Activated naive CD4-positive, alpha-beta T cell treated with anti-CD3 and anti-CD28 coated beads, Interleukin-2, amount 50 U/mL, for 72 hours (primary cell): ENCODE measurements at regions not wholly inside any gene's neighbourhood (a gene's known extent, or its start where the extent isn't known, plus 50 kb on each side); places are given as distances from the start of the nearest gene placed in this dataset.
A peak's percentile ranks its signal among the peaks of the same experiment; 100 is the strongest.

Source experiments
- ATAC-seq, 2 donors: fragments of 150-1000 bp; cut with Tn5 transposase; 2 replicates each; pipeline ENCODE4 v1.10.0; 2021; ENCODE audit warnings: mild to moderate bottlenecking in 2 of 2, moderate library complexity in 2 of 2
- DNase-seq, 2 donors: peaks; one replicate each; pipeline ENCODE4 v3.0.0; 2021 to 2022; ENCODE audit warnings: low spot score in 2 of 2
- H3K27ac Mint-ChIP-seq, 2 donors: one replicate each; pipeline ENCODE4 v1.8.0; 2022; ENCODE audit warnings: mild to moderate bottlenecking in 2 of 2, mixed read lengths in 2 of 2
- H3K36me3 Mint-ChIP-seq, 2 donors: one replicate each; pipeline ENCODE4 v1.8.0; 2022; ENCODE audit warnings: mixed read lengths in 2 of 2
- H3K9me3 Mint-ChIP-seq, 2 donors: one replicate each; pipeline ENCODE4 v1.8.0; 2022; ENCODE audit warnings: mixed read lengths in 2 of 2

DNA sequence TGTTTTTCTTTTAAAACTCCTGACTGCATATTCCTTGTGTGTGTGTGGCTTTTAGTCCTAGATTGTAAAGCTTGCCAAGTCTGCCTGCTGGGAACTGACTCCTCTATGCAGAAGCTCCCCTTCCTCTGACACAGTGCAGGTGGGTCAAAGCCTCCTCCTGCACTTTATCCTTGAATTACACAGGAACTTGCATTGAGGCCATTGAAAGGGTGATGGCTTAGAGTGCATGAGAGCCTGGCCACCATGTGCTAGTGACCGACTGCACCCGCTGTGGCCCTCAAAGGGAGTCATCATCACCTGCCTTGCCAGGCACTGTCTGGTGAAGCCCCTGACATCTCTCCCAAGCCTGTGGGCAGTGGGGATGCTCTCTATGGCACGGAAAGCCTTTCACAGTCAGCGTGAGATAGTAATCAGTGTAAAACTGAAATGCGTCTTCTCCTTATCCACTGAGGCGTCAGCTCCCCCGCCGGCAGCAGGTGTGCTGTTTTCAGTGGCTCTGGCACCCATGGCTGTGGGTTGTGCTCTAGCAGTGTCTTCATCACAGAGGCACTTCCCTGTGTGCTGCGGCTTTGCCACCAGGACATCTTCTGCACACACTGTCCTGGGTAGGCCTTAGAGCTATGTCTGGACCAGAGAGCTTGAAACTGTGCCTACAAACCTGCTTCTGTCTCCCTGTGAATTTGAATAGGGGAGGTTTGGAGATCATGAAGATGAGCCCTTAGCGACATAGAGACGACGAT is 87.9 kb downstream of the THBS2 start:
- Mint-ChIP-seq H3K9me3 (no peaks in the 10 kb centered on the region), H3K27ac (no peak overlapping the region), H3K36me3 (no peaks in the 10 kb centered on the region)
- DNase-seq: no peak
- no peak for ATAC-seq

DNA sequence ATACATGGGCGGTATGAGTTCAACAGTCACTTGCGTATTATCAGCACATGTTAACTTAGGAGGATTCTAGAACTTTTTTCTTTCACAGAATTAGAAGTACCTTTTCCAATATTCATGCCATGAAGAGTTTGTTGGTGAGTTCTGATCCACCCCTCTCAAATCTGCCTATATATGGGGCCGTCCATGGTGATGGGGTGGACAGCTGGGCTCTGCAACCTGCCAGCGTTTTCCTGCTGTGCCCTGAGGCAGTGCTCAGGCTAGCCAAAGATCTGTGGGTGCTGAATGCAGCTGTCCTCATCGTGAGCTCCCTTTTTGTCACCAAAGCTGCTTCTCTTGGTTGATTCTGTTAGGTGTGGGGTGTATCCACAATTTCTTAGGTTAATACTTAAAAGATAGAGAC is 88.7 kb downstream of the THBS2 start:
- no peak overlapping the region for H3K27ac Mint-ChIP-seq
- no peak for ATAC-seq
- no peaks in the 10 kb centered on the region for H3K36me3 Mint-ChIP-seq
- DNase-seq: no peak
- H3K9me3 Mint-ChIP-seq: no peaks in the 10 kb centered on the region

DNA sequence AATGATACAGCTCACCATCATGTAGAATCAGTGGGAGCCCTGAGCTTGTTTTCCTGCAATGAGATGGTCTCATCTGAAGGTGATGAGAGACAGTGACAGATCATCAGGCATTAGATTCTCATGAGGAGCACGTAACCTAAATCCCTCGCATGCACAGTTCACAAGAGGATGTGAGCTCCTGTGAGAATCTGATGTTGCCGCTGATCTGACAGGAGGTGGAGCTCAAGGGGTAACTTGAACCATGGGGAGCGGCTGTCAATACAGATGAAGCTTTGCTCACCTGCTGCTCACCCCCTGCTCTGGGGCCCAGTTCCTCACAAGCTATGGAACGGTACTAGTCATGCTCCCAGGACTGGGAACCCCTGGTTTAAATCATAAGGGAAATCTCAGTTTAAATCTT is 89.2 kb downstream of the THBS2 start:
- Mint-ChIP-seq H3K27ac (no peak overlapping the region), H3K9me3 (no peaks in the 10 kb centered on the region)

DNA sequence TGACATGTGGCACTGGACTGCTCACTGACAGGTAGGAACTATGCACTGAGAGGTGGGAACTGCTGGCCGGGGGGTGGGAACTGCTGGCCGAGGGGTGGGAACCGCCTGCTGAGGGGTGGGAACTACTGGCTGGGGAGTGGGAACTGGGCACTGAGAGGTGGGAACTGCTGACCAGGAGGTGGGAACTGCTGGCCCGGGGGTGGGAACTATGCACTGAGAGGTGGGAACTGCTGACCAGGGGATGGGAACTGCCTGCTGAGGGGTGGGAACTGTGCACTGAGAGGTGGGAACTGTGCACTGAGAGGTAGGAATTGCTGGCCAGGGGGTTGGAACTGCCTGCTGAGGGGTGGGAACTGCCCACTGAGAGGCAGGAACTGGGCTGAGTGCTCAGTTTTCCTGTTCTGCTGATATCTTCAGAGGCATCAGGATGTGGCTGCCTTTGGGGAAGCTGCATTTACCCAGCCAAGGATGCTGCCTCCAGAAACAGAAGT is 90.2 kb downstream of the THBS2 start:
- no peak for DNase-seq
- H3K9me3 Mint-ChIP-seq: no peaks in the 10 kb centered on the region
- no peaks in the 10 kb centered on the region for H3K36me3 Mint-ChIP-seq
- ATAC-seq: no peak
- H3K27ac Mint-ChIP-seq: no peak overlapping the region

More for the DNA sequence above, 89.2 kb downstream of the THBS2 start:
- no peak for ATAC-seq
- DNase-seq: no peak
- H3K36me3 Mint-ChIP-seq: no peaks in the 10 kb centered on the region

DNA sequence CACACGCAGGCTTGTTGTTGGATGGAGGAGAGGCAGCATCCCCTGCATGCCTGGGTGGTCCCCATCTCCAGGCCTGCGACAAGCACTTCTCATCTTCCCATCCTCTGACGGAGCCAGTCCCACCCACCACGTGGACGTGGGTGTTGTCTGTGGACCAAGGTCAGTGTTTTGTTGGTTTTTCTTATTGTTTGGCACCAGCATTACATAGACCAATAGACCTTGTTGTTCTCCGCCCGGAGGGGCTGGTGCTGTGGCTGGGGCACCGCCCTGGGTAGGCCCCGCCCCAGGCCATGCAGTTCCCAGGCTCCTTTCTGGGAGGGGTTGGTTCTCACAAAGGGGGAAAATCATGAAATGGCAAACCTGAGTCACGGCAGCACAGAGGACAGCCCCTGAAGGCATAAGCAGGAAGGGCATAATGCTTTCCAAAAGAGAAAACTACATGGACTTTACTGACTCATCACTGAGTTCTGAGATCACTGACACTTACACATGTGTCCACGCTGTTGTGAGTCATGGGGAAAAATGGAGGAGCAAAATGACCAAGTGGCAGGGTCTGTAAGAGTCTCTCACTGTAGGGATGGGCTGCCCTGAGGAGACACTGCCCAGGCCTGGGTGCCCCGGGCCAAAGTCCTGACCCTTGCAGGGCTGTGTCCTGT is 90.8 kb downstream of the THBS2 start:
- ATAC-seq (peak; percentile 73 to 83), DNase-seq (no peak)
- Mint-ChIP-seq H3K36me3 (no peaks in the 10 kb centered on the region), H3K27ac (peak overlapping the region in 1 of 2 donors; percentile 72), H3K9me3 (no peaks in the 10 kb centered on the region)

DNA sequence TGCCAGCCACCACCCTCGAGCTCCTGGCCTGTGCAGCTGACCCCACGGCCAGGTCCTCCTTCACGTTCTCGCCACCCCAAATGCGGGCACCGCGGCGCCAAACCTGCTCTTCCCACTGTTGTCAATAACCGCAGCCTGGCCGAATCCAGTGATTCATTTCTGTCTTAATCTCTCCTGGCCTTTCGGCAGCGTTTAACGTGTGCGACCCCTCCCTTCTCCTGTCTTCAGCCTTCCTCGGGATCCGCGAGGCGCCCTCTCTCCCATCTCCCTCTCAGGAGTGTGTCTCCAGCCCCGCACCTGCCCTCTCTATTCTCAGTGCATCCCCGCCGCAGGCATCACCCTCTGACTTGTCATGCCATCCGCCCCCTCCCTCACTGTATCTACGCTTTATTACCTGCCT is 91.4 kb downstream of the THBS2 start:
- Mint-ChIP-seq H3K9me3 (no peaks in the 10 kb centered on the region), H3K27ac (peak overlapping the region; percentile 19 to 72), H3K36me3 (no peaks in the 10 kb centered on the region)
- DNase-seq: peak in 1 of 2 donors; percentile 37
- ATAC-seq: no peak

DNA sequence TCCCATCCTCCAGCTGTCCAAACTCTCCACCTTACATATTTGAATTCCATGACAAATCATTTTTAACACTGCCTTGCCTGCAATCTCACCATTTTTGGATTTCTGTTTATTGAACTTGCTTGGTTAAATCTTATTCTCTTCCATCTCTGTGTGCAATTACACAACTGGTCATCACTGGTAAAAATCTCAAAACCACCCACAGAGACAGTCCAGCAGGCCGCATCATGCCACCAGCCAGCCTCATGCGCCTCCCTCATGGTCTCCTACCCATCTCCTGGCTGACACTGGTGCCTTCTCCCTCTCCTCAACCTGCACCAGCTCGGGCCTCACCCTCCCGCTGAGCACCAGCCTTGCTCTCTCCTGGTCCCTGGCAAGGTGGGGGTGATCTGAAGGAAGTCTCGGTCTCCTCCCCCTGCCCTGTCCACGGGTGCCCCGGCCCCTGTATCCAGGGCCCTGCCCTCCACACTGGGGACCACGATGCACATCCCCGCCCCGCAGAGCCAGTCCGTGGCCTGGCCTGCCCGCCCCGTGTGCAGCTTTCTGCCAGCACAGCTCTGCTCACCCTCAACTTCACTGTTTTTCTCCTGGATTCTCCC is 92.0 kb downstream of the THBS2 start:
- Mint-ChIP-seq H3K27ac (no peak overlapping the region), H3K9me3 (no peaks in the 10 kb centered on the region), H3K36me3 (no peaks in the 10 kb centered on the region)
- no peak for ATAC-seq
- no peak for DNase-seq

DNA sequence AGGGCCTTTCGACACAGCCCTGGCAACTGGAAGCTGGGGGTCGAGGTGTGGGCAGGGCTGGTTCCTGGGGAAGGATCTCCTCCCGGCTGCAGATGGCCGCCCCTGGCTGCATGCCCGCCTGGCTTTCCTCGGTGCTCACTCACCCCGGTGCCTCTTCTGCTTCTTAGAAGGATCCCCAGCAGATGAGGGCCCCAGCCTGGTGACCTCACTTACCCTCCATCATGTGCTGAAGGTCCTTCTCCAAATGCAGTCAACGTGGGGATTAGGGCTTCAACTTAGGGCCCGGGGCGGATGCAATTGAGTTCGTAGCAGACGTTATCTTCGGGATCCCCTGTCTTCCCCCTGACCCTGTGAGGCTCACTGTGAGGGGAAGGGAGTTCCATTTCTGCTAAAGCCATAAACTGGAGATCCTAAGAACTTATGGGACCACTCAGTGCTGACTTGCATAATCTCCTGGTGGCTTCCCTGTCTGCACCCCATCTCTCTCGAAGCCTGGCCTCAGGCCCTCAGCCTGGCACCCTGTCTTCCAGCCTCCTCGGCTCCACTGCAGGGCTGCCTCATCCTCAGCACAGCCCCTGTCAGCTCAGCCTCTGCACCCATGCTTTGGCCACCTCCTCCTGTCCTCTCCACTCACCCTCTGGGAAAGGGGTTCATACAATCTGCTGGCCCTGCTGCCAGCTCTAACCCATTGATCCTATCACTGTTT is 92.6 kb downstream of the THBS2 start:
- no peak for DNase-seq
- no peak for ATAC-seq
- H3K9me3 Mint-ChIP-seq: no peaks in the 10 kb centered on the region
- no peaks in the 10 kb centered on the region for H3K36me3 Mint-ChIP-seq
- H3K27ac Mint-ChIP-seq: no peak overlapping the region

DNA sequence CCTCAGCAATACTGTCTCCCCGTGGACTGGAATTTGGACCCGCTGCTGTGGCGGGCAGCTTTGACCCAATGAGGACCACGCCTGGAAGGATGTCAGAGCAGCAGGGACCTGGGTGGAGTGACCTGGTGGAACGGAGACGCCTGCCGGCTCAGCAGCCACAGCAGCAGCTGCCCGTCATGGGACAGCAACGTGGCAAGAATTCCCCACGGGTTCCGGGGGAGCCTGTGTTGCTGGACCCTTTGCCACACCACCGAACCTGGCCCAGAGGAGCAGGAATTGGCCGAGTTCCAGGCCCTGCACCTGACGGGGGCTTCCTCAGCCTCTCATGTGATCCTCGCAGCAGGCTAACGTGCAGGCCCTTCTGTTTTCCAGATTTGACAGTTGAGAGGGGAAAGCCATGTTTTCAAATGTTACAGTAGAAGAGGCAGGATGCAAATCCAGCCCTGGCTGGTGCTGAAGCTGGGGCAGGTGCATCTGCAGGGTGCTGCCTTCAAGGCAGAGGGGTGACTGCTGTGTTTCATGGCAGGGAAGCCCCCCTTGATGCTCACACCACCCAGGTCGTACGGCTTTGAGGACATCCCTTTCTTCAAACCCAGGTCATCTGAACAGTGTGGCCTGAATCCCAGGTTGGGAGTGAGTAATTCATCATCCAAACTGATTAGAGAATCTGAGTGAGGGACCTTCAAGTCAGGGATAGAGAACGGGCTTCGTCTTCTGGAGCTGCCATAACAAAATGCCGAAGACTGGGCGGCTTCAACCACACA is 93.4 kb downstream of the THBS2 start:
- Mint-ChIP-seq H3K9me3 (no peaks in the 10 kb centered on the region), H3K27ac (no peak overlapping the region), H3K36me3 (no peaks in the 10 kb centered on the region)
- DNase-seq (no peak), ATAC-seq (no peak)

DNA sequence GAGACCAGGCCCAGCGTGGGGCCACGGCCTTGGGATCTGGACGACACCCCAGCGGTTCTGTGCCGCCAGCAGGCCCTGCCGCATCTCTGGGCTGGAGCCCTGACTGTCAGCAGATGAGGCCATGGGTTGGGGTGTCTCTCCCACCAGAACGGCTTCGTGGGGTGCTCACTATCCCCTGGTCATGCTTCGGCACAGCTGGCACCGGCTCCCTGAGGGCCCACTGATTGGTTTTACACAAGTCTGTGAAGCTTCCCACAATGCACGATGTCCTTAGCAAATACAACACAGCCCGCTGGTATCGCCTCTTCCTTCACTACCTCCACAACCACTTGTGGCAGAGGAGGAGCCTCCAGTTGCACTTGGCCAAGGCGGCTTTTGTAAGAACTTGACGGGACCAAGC is 94.3 kb downstream of the THBS2 start:
- Mint-ChIP-seq H3K36me3 (no peaks in the 10 kb centered on the region), H3K9me3 (no peaks in the 10 kb centered on the region), H3K27ac (no peak overlapping the region)
- DNase-seq (no peak), ATAC-seq (no peak)

DNA sequence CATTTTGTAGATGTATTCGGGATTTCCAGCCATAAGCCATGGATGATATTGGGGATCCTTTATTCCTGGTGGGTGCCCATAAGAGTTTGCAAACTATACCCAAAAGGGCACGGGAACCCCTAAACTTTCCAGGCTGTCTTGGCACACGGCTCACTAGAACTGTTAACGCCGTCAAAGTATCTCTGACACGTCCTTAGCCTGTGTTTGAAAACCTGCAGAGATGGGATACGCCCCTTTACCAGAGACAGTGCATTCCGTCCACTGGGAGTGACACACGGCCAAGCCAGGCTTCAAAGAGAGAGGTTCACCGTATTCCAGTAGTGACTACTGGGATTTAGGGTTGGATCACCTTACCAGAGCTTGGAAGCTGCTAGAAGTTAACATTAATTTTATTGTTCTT is 95.0 kb downstream of the THBS2 start:
- ATAC-seq (no peak), DNase-seq (no peak)

DNA sequence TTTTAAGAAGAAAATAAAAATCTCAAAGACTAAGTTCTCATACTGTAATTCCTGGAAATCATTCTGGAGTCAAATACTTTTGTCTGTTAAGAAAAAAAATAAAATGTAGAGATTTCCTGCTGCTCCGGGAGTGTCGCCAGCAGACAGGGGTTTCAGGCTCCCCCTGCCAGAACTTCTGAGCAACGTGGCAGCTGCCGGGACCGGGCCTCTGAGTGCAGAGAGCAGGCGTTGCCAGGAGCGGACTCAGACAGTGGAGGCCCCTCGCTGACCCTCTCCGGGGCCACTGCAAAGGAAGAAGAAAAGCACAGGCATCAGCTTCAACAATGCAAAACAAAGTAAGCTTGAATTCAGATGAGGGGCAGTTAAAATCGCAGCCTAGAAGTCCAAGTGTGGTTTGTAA is 95.5 kb downstream of the THBS2 start:
- no peak for ATAC-seq
- Mint-ChIP-seq H3K9me3 (peaks cover 0 to 4% of the 10 kb centered on the region in 2 donors), H3K27ac (no peak overlapping the region), H3K36me3 (peaks cover 0 to 4% of the 10 kb centered on the region in 2 donors)
- DNase-seq: no peak

More for the DNA sequence above, 95.0 kb downstream of the THBS2 start:
- Mint-ChIP-seq H3K27ac (no peak overlapping the region), H3K36me3 (peaks cover 0 to under 1% of the 10 kb centered on the region in 2 donors), H3K9me3 (no peaks in the 10 kb centered on the region)

DNA sequence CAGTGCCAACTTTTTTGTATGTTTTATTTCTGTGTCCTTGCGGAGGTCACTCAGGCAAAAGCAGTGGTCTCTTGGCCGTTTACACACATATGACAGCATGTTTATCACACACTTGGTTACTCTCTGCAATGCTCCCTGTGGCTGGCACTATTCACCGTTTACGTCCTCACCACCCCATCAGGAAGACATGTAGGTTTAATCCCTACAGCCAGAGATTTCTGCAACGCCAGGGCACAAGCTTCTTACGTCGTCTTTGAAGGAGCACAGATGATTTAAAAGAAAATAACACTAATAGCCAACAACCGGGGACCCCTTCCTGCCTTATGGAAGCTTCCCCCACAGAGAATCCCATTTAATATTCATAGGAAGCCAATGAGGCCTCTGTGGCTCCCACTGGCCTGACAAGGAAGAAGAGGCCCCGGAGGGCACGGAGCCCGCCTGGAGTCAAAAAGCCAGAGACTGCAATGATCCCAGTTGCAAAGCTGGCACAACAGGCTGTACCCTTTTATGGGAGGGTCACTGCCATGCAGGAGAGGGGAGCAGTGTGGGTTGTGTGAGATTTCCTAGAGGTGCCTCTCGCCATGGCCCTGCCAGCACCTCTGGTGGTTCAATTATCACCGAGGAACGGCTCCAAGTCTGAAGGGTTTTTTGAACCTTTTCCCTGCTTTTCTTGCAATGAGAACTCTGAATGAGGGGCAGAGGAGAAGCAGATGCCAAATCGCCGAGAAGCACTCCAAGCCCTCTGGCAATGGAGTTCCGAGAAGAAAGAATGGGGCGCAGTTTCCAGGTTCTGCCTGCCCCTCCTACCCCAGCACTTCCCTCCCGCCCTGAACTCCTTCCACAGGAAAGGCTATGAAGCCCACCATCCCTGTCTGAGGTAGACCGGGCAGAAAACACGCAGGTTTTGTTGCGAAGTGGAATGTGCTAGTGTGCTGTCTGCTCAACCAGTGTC is 96.2 kb downstream of the THBS2 start:
- no peak overlapping the region for H3K27ac Mint-ChIP-seq
- ATAC-seq: no peak
- H3K36me3 Mint-ChIP-seq: peaks cover 0 to 4% of the 10 kb centered on the region in 2 donors
- H3K9me3 Mint-ChIP-seq: peaks cover 0 to 4% of the 10 kb centered on the region in 2 donors
- DNase-seq: peak in 1 of 2 donors; percentile 26

DNA sequence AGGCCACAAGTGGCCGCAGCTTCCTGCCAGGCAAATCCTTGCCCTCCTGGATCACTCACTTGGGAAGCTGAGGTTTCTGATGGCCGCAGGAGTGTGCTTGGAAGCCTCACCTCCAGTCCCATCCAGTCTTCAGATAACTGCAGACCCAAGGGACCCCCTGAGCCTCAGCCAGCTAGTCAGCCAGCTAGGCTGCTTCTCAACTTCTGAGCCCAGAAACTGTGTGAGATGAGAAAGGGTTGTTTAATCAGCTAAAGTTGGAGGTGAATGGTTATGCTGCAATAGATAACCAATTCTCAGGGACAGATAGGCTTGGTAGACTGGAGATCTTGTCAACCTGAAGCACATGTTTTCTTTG is 96.9 kb downstream of the THBS2 start:
- DNase-seq: no peak
- Mint-ChIP-seq H3K36me3 (peaks cover 0 to 4% of the 10 kb centered on the region in 2 donors), H3K27ac (no peak overlapping the region), H3K9me3 (peaks cover 0 to 4% of the 10 kb centered on the region in 2 donors)
- ATAC-seq: no peak

DNA sequence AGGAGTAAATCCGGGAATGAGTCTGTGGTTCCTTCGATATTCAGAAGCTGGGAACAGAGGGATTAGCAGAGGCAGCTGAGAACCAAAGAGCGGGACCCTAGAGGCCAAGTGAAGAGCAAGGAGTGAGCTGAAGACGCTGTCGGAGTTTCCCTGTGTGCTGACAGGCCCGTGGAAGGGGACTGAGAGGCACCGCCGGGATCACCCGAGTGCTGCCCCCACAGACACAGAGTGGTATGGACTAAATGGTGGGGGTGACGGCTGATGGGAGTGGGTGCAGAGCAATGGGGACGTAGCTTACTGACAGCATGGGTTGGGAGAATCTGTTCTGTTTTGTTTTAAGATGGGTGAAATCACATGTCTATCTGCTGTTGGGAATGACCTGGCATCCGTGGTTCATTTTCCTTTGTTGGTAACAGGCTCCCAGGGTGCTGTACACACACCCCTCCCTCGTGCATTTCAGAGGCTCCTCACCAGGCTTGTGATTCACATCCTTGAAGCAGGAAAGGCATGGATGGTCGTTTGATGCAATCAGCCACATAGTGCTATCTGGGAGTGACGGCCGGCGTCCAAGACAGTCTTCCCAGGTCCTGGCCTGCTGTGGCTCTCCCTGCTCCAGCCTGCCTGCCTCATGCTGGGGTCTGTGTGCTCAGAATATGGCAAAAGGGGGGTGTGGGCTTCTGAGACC is 97.4 kb downstream of the THBS2 start:
- H3K36me3 Mint-ChIP-seq: peaks cover 0 to 4% of the 10 kb centered on the region in 2 donors
- H3K9me3 Mint-ChIP-seq: peaks cover 0 to 4% of the 10 kb centered on the region in 2 donors
- peak in 1 of 2 donors; percentile 11 for DNase-seq
- ATAC-seq: no peak
- H3K27ac Mint-ChIP-seq: no peak overlapping the region
